Breast epithelium (tissue), 3 donors: ENCODE measurements at regions not wholly inside any gene's neighbourhood (a gene's known extent, or its start where the extent isn't known, plus 50 kb on each side); places are given as distances from the start of the nearest gene placed in this dataset.

Source experiments
- POLR2A ChIP-seq: fragments of 450-650 bp; IDR thresholded peaks from one replicate; pipeline ENCODE4 v1.6.1; 2016; ENCODE audit warnings: antibody characterized with exemption, mild to moderate bottlenecking, moderate library complexity
- TF ChIP-seq, protein P1 (sequence below), 3 donors: fragments of 450-650 bp; IDR thresholded peaks; one replicate each; pipeline ENCODE4 v1.5.1; 2016 to 2017; ENCODE audit warnings: antibody characterized with exemption in 3 of 3, mild to moderate bottlenecking in 3 of 3, moderate library complexity in 3 of 3

GRCh38 chr20:24838546-24839535 is 110.2 kb upstream of the CST7 start:
- TF ChIP-seq, protein P1, sequence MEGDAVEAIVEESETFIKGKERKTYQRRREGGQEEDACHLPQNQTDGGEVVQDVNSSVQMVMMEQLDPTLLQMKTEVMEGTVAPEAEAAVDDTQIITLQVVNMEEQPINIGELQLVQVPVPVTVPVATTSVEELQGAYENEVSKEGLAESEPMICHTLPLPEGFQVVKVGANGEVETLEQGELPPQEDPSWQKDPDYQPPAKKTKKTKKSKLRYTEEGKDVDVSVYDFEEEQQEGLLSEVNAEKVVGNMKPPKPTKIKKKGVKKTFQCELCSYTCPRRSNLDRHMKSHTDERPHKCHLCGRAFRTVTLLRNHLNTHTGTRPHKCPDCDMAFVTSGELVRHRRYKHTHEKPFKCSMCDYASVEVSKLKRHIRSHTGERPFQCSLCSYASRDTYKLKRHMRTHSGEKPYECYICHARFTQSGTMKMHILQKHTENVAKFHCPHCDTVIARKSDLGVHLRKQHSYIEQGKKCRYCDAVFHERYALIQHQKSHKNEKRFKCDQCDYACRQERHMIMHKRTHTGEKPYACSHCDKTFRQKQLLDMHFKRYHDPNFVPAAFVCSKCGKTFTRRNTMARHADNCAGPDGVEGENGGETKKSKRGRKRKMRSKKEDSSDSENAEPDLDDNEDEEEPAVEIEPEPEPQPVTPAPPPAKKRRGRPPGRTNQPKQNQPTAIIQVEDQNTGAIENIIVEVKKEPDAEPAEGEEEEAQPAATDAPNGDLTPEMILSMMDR (IDR thresholded peaks at IDR 0.05): no peak
- no peak for TF ChIP-seq POLR2A
